ENCODE measurements at regions not wholly inside any gene's neighbourhood (a gene's known extent, or its start where the extent isn't known, plus 50 kb on each side); places are given as distances from the start of the nearest gene placed in this dataset.
A peak's percentile ranks its signal among the peaks of the same experiment; 100 is the strongest.

DNA sequence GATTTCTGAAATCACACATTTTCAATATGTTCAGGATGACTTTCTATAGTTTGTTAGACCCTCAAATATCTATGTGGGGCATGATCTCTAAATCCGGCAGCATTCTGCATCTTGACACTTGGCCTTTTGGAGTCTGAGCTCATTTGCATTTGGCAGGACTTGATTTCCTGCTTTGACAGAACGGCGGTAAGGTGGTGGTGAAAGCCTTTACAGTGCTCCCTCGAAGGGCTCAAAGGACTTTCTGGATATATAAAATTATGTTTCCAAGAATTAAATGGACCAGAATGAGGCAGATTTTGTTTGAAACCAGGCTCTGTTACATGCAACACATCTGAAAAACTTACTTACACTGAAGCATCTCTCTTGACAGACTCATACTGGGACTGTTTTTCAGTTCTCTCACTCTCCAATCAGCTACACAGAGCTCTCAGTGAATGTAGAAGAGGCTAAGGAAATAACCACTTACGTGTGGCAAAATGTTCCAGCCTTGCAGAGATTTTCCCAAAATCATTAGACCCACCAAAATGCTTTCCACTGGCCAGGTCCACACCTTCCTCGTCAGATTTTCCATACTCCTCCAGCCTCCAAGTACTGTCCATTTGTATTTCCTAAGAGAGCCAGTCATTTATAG, 207.2 kb downstream of the SPRY2 start:
- DNase-seq, result peak in 9 of 58 donors; percentile 9 to 58 (median 39)

DNA sequence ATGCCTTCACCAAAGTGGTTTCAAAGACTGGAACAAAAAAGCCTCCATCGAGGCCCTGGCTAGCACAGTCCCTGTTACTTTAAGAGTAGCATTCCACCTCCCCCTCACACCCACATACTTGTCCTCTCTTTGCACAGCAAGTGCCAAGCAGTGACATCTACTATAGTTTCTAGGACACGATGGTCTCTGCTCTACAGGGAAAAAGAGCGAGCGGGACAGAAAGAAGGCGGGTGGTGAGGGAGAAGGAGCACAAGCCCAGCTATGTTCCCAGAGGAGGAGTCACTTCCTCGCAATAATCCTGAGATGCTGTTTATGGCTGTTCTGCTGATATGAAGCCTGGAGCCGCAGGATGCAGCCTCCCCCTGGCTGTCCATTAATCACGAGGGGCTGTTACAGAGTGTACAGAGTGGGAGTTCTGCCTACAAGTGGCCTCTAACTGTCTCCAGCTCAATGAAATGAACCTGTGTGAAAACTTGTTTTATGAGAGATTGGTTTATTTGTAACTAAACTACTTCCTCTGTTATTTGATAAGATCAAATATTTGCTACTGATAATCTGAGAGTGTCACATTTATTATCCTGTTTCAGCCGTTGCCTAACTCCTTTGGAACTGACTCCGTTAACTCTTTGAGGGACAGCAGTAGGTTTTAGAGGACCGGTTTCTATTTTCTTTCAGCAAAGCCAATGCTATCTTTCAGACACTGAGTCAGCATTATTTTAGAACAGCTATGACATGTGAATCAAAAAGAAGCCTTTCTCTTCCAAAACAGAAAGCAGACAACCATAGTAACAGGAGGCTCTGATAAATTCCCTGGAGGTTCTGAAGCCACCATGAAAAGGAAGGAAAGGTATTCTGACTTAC, 208.0 kb downstream of the SPRY2 start:
- peak; percentile 13 to 90 (median 66) for DNase-seq

DNA sequence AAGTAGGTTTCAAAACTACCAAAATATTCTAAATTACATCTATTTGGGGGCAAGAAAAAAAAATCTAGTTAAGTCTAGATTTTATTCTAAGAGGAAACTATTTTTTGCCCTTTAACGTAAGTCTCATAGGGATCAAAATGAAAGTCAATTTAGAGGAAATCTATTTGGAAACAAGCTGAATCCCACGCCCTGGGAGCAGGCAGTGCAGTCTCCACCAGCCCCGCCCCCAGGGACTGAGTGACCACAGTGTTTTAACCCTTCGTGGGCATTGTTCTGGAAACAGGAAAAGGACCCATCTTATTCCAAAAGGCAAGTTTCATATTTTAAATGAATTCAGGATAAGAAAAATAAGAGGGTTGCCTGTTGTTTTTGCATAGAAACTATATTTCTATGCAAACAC, 209.7 kb downstream of the SPRY2 start:
- peak in 53 of 58 donors; percentile 9 to 86 (median 56) for DNase-seq

DNA sequence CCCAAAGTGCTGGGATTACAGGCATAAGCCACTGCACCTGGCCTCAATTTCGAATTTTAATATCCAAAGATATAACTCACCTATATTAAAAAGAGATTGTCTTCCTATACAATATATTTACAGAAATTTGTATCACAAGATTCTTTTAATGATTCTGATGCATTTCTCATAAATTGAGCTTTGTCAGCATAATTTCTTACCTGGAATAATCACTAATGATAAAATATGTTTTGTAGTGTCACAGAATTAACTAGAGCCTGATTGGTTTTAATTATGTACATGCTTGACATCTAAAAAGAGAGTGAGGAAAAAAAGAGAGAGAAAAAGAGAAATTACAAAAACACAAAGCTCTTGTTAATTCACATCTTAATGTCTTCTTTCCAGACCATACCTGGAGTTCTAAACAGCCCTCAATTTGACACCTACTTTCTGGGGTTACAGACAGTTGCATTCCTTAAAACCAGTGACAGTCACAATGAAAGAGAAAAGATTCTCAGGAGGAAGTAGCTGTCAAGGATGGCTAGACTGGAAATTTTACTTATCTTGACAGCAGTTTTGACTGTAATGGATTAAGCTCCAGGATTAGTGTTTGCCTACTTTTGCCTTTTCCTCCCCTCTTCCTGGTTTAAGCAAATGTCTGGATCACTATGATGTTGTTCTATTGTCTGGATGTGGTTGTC, 214.4 kb downstream of the SPRY2 start:
- DNase-seq, result no peak

DNA sequence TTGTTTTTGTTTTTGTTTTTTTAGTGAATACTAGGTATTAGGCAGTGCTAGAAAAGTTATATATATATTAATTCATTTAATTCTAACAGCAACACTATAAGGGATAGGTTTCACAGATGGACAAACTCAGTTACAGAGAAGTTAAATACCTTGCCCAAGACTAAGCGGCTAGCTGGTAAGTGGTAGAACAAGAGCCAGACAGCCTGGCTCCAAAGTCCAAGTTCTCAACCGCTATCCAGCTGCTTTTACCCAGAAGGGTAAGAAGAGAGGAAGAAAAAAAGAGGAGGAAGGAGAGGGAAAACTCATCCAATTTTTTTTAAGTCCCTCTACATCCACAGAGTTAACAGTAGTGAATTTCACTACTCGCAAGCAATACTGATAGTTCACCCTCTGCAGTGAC, 217.0 kb downstream of the SPRY2 start:
- DNase-seq, result no peak

DNA sequence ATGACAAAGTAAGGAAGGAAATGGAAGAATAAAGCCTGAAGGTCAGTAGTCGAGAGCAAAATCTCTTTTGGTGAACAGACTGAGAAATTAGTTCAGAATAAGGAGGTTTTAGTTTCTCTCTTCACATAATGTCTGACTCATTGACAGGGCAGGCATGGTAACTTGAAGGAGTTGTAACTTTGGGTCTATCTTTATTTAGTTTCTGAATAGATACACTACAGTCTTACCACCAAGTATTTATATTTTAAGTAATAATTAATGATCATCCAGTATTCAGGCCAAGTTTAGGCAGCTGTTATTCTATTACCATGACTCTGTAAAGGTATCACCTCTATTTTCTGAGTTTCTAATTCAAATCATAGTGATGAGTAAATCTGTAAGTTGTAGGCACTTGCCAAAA, 219.9 kb downstream of the SPRY2 start:
- DNase-seq, result no peak

DNA sequence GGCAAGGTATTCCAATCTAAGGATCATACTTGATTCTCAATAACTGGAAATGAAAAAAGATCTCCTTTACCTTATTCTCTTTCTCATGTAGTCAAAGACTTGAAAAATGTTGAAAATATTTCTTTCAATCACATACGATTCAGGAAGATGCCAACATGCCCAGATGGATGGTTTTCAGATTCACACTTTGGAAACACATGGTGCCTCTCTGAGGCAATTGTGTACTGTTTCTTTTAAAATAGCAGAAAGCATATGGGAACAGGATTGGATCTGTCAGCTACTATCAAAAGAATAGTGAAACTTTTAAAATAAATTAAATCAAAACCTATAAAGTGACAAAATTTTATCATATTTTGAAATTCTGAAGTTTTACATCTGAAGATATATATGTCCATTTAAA, 222.4 kb downstream of the SPRY2 start:
- peak in 2 of 58 donors; percentile 15 to 22 for DNase-seq

DNA sequence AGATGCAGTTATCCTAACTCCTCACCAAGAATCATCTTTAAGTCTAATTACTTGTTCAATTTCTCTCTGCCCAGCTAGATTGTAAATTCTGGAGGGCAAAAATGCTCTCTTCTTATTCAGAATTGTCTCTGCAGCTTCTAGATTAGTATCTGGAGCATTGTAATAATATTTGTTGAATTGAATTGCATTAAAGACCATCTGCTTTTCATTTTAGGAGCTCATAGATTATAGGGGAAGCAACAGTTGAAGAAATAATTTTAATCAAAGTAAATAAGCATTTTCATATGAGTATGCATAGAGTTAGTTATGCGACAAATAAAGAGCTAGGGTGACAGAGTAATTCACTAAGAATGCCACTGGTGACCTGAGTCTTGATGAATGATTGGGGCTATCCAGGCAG, 222.8 kb downstream of the SPRY2 start:
- DNase-seq, result no peak

DNA sequence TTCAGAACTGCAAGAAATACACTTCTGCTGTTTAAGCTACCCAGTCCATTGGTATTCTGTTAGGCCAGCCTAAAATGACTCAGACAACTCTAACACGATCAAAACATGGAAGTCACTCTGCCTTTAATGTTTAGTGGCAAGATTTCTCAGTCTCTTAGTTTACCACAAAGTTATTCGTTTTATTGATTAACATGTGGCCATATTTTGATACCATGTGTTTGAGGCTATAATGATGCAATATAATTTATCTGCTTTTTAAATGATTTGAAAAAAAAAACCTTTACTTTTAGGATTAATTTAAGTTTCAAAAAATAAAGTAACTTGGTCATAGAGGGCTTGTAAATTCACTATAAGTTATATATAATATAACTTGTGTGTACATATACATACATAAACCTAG, 223.4 kb downstream of the SPRY2 start:
- DNase-seq, result no peak

DNA sequence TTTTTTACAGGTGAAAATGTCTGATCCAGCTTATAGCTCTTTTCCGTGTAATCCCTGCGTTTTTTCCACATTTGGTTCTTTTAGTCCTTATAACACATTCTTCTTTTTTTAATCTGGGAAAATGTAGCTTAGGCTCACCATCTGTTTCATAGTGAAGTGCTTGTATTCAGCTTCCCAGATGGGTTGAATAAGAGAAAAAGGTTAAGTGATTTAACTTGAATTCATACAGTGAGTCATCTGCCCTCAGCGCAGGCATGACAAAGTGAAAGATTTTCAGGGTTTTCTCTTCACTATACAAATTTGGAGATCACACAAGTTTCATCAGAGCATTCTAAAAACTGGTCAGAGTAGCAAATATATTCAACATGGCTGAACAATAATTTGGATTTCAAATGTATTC, 224.8 kb downstream of the SPRY2 start:
- DNase-seq, result no peak

DNA sequence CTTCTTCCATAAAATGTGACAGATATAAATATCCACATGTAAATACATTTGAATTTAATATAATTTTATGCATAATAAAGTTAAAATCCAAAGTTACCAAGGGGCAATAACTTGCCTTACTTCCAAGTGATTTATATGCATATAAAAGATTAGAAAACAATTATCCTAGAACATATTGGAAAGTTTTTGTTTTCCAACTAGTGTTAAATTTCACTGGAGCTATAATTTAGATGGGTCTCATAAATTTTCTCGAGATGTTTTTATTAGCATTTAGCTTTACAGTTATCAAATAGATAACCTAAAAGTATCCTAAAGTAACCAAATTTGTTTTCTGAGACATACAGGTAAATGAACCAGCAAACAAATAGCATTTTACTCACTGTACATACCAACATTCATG, 225.3 kb downstream of the SPRY2 start:
- DNase-seq, result no peak

DNA sequence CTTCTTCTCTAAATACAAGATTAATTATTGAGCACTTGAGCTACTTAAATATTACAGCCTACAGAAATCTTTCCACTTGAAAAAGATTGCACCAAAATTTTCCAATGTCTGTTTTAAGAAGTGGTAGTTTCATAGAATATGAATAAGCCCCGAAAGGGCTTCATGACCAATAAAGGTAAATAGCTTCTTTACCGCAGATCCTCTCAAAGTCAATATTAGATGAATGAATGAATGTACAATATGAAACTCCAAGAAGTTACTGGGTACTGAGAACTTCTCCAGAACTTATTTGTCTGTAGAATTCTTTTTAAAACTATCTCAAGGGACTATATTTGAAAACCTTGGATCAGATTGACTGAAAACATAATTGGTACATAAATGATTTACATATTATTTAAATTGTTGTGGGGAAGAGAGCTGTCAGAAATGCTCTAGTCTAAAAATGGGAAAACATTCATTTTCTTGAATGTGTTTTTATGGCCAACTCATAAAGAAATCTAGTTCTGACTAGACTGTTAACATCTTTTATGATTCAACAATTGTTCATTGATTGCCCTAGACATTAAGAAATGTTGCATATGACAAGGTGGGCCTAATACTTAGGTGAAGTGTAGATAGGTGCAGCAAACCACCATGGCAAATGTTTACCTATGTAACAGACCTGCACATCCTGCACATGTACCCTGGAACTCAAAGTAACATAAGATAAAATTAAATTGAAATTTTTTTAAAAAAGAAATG, 227.0 kb downstream of the SPRY2 start:
- no peak for DNase-seq

DNA sequence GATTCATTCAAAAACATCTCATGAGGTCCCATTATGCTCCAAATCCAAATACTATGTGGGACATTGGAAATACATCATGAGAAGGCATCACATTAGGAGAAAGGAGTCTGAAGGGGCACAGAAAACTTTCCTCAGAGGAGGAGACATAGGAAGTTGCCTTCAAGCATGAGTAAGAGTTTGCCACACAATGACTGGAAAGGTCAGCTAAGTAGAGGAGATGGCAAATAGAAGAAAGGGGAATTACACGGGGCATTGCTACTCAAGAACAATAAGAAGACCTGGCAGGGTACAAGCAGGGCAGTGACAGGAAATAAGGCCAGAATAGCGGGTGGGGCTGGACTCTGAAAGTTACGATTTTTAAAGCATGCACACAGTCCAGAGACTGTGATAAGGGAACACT, 231.6 kb downstream of the SPRY2 start:
- no peak for DNase-seq

DNA sequence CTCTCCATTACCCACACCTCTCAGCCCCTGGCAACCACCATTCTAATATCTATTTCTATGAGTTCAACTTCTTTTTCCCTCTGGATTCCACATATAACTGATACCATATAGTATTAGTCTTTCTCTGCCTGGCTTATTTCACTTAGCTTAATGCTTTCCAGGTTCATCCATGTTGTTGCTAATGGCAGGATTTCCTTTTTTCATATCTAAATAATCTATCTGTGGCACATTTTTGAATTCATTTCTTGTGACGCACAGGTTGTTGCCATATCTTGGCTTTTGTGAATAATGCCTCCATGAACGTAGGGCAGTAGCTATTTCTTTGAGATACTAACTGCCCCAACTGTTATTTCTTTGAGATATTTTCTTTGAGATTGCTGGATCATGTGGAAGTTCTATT, 235.6 kb downstream of the SPRY2 start:
- no peak for DNase-seq

DNA sequence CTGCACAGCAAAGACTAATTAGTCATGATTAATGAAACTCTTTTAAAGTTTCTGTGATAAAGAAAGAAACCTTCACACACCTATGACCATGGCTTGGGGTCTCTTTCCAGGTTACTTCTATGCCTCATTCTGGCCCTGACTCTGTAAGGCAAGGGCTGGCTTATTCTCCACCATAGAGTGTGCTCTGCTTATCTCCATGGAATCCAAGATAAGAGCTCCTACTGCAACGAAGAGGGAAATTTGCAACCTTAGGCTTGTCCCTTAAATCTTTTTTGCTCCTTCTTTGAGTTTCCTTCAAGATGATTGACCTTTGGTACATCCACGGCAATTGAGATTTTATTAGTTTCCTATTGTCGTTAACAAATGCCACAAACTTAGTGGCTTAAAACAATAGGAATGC, 239.9 kb downstream of the SPRY2 start:
- DNase-seq, result no peak

DNA sequence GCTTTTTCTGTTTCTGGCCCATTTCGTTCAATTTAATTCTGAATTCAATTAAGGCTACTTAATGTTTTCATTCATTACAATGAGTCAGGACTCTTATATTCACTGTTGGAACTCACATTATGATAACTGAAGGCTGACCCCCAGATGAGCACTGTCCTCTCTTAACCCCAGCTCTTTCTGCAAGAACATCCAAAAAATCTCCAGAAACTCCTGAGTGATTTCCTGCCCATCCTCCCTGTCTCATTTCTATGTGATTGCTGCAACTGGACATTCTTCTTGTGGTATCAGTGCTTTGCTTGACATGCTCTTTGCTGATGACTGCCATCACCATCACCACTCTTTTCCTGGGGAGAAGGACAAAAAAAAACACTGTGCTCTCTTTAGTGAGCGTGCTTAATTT, 240.3 kb downstream of the SPRY2 start:
- DNase-seq, result no peak

DNA sequence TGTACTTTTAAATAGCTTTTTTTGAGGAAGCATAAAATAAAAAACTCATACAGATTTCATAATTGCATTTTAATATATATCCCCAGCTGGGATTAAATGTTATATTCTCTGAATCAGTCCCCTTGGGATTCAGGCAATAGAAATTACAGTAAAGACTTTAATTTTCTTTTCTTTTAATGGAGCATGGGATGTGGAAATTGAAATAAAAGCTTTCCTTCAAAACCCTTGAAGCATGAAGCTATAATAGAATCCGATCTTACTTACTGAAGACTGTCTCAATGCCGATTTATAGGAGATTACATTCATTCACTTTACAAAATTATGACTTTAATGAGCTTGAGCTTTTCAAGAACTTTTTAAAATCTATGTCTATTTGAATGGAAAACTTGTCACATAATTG, 243.4 kb downstream of the SPRY2 start:
- DNase-seq, result no peak

DNA sequence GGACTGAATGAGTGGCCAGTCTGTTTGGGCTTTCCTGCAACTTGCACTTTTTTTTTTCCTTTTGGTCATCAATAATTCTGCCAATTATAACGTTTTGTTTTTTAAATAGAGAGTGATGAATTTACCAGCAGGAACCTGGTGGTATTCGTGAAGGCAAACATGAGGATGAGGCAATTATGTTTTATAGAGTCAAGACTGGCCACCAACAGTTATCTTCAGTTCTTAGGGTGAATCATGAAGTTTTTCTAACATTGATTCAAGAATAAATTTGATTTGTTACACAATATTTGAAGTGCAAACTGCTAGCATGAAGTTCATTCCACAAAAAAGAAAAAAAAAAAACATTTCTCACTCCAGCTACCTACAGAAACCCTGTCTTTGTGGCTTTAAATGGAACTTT, 244.5 kb downstream of the SPRY2 start:
- DNase-seq, result no peak

DNA sequence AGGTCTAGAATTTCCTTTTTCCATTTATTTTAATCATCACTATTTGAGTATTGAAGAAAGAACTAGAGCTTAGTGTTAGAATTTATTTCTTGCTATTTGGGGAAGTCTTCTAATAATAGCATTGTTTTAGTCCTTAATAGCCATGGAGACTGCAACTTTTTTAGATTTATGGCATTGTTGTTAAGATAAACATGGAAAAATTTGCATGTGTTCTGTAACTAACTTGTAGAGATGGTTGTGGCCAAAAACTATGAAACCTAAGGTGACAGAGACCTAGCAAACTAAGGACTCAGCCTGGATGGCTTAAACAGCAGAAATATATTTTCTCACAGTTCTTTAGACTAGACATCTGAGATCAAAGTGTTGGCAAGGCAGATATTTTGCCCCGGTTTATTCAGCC, 246.4 kb downstream of the SPRY2 start:
- no peak for DNase-seq

DNA sequence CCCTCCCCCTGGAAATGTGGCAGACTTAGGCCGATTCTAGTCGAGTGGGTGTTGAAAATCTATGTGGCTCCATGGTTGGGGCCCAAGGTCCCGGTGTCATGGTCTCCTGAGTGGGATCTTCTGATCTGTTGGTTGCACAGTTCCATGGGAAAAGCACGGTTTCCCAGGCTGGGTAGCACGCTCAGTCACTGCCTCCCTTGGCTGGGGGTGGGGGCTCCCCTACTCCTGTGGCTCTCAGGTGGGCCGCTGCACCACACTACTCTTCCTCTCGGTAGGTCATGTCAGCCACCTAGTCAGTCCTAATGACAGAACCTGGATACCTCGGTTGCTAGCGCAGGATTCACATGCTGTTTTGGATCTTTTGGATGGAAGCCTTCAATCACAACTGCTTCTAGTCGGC, 247.0 kb downstream of the SPRY2 start:
- no peak for DNase-seq

DNA sequence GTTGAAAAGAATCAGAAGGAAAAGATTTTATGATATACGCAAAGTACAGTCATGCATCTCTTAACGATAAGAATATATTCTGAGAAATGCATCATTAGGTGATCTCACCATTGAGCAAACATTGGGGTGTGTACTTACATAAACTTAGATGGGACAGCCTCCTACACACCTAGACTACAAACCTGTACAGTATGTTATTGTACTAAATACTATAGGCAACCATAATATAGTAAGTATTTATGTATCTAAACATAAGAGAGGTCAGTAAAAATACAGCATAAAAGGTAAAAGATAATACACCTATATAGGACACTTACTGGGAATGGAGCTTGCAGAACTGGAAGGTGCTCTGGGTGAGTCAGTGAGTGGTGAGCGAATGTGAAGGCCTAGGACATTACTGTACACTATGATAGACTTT, 254.6 kb downstream of the SPRY2 start:
- no peak for DNase-seq
